ENCODE measurements at regions not wholly inside any gene's neighbourhood (a gene's known extent, or its start where the extent isn't known, plus 50 kb on each side); places are given as distances from the start of the nearest gene placed in this dataset.

- no peaks in the 10 kb centered on the region for H3K9me3 ChIP-seq (replicated peaks)
- no peak overlapping the region for H3K27ac ChIP-seq (replicated peaks)
- no peak for DNase-seq
- no peaks in the 10 kb centered on the region for H3K36me3 ChIP-seq
- H3K4me3 ChIP-seq: no peak overlapping the region
- intact Hi-C loops (cut with micrococcal nuclease): no loop called here
- no peaks in the 10 kb centered on the region for H3K4me1 ChIP-seq
- peaks cover 78% of the 10 kb centered on the region for H3K27me3 ChIP-seq (ENCODE audit: low read depth)
- no peak for TF ChIP-seq CTCF (IDR thresholded peaks at IDR 0.05; ENCODE audit: borderline replicate concordance)
Observed at GRCh38 chr13:111650626-111651025, 330.2 kb downstream of the TEX29 start.

- Histone ChIP-seq H3K4me1 (peaks cover 1% of the 10 kb centered on the region), H3K27me3 (ENCODE audit: low read depth) (peaks cover 86% of the 10 kb centered on the region), H3K4me3 (no peak overlapping the region), H3K9me3 (replicated peaks) (no peaks in the 10 kb centered on the region), H3K27ac (replicated peaks) (no peak overlapping the region), H3K36me3 (no peaks in the 10 kb centered on the region)
- no peak for DNase-seq
- intact Hi-C loops (cut with micrococcal nuclease): no loop called here
- no peak for TF ChIP-seq CTCF (IDR thresholded peaks at IDR 0.05; ENCODE audit: borderline replicate concordance)
Observed at GRCh38 chr13:111652676-111653075, 332.2 kb downstream of the TEX29 start.

- H3K4me3 ChIP-seq: no peak overlapping the region
- H3K4me1 ChIP-seq: peaks cover 10% of the 10 kb centered on the region
- intact Hi-C loops (cut with micrococcal nuclease): no loop called here
- H3K36me3 ChIP-seq: no peaks in the 10 kb centered on the region
- H3K27me3 ChIP-seq (ENCODE audit: low read depth): peaks cover 90% of the 10 kb centered on the region
- no peak overlapping the region for H3K27ac ChIP-seq (replicated peaks)
- no peak for TF ChIP-seq CTCF (IDR thresholded peaks at IDR 0.05; ENCODE audit: borderline replicate concordance)
- H3K9me3 ChIP-seq (replicated peaks): no peaks in the 10 kb centered on the region
- DNase-seq: no peak
Observed at GRCh38 chr13:111654531-111654930, 334.1 kb downstream of the TEX29 start.

GRCh38 chr13:111656439-111656838, 336.0 kb downstream of the TEX29 start:
- Histone ChIP-seq H3K9me3 (replicated peaks) (no peaks in the 10 kb centered on the region), H3K36me3 (no peaks in the 10 kb centered on the region), H3K27me3 (ENCODE audit: low read depth) (peaks cover 87% of the 10 kb centered on the region), H3K4me1 (peaks cover 10% of the 10 kb centered on the region), H3K4me3 (no peak overlapping the region), H3K27ac (replicated peaks) (no peak overlapping the region)
- TF ChIP-seq CTCF (IDR thresholded peaks at IDR 0.05; ENCODE audit: borderline replicate concordance): no peak
- no peak for DNase-seq
- intact Hi-C loops (cut with micrococcal nuclease): no loop called here

GRCh38 chr13:111657013-111657412, 336.6 kb downstream of the TEX29 start:
- H3K9me3 ChIP-seq (replicated peaks): no peaks in the 10 kb centered on the region
- no peak overlapping the region for H3K4me3 ChIP-seq
- H3K27me3 ChIP-seq (ENCODE audit: low read depth): peaks cover 87% of the 10 kb centered on the region
- no peak for TF ChIP-seq CTCF (IDR thresholded peaks at IDR 0.05; ENCODE audit: borderline replicate concordance)
- H3K36me3 ChIP-seq: no peaks in the 10 kb centered on the region
- peaks cover 10% of the 10 kb centered on the region for H3K4me1 ChIP-seq
- no peak for DNase-seq
- intact Hi-C loops (cut with micrococcal nuclease): no loop called here
- H3K27ac ChIP-seq (replicated peaks): no peak overlapping the region
